ENCODE measurements at regions not wholly inside any gene's neighbourhood (a gene's known extent, or its start where the extent isn't known, plus 50 kb on each side); places are given as distances from the start of the nearest gene placed in this dataset.

DNA sequence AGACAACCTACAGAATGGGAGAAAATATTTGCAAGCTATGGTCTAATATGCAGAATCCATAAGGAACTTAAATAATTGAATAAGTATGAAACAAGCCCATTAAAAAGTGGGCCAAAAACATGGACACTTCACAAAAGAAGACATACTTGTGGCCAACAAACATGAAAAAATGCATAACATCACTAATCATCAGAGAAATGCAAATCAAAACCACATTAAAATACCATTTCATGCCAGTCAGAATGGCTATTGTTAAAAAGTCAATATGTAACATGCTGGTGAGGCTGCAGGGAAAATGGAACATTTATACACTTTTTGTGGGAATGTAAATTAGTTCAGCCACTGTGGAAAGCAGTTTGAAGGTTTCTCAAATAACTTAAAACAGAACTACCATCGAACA is 945.4 kb upstream of the FLRT2 start:
- no peak for TF ChIP-seq CTCF (IDR thresholded peaks at IDR 0.05)
- no peak for TF ChIP-seq TCF7L2 (IDR thresholded peaks at IDR 0.05; ENCODE audit: low read depth, low read length)
- TF ChIP-seq POLR2AphosphoS5 (IDR thresholded peaks at IDR 0.05; ENCODE audit: low read depth, low read length): no peak
- TF ChIP-seq REST (IDR thresholded peaks at IDR 0.05; ENCODE audit: insufficient read depth in 1 of 2, low read depth in 2 of 2, low read length in 1 of 2): no peak
- TF ChIP-seq SIN3A (IDR thresholded peaks at IDR 0.05; ENCODE audit: borderline replicate concordance, insufficient read depth, low read depth, low read length): no peak
